ENCODE measurements at regions not wholly inside any gene's neighbourhood (a gene's known extent, or its start where the extent isn't known, plus 50 kb on each side); places are given as distances from the start of the nearest gene placed in this dataset.

- WGBS, 2 donors, result 53 to 73% methylated on average over 2 of the region's 2 CpGs
- DNase-seq, result no peak
These were observed 1950.7 kb upstream of the IGFBP7 start for GRCh38 chr4:59060895-59061294.

GRCh38 chr4:59063015-59063720 is 1953.0 kb upstream of the IGFBP7 start:
- TF ChIP-seq POLR2AphosphoS5 (IDR thresholded peaks at IDR 0.05), result no peak
- no peak for TF ChIP-seq EP300 (IDR thresholded peaks at IDR 0.05)
- TF ChIP-seq CTCF (IDR thresholded peaks at IDR 0.05), result no peak
- no peak for TF ChIP-seq POLR2A (IDR thresholded peaks at IDR 0.05)
- DNase-seq, result no peak
- H3K4me1 ChIP-seq, result no peaks in the 10 kb centered on the region
- no peak overlapping the region for H3K4me3 ChIP-seq
- peaks cover 0 to 7% (median 0%) of the 10 kb centered on the region in 4 donors for H3K9me3 ChIP-seq
- H3K36me3 ChIP-seq, result no peaks in the 10 kb centered on the region
- WGBS, 2 donors, result 75 to 77% methylated on average over 4 of the region's 4 CpGs
- ATAC-seq (ENCODE audit: low FRiP score in 2 of 2), result no peak
- H3K27me3 ChIP-seq, result no peaks in the 10 kb centered on the region
- no peak overlapping the region for H3K27ac ChIP-seq

More at GRCh38 chr4:59060895-59061294, 1950.7 kb upstream of the IGFBP7 start:
- ATAC-seq (ENCODE audit: low FRiP score in 2 of 2), result no peak
- TF ChIP-seq EP300 (IDR thresholded peaks at IDR 0.05) (no peak), POLR2AphosphoS5 (IDR thresholded peaks at IDR 0.05) (no peak), POLR2A (IDR thresholded peaks at IDR 0.05) (no peak), CTCF (IDR thresholded peaks at IDR 0.05) (no peak)
- H3K4me3 ChIP-seq, result no peak overlapping the region
- H3K36me3 ChIP-seq, result no peaks in the 10 kb centered on the region
- H3K9me3 ChIP-seq, result peaks cover 0 to 7% (median 0%) of the 10 kb centered on the region in 4 donors
- H3K27me3 ChIP-seq, result no peaks in the 10 kb centered on the region
- H3K27ac ChIP-seq, result no peak overlapping the region
- H3K4me1 ChIP-seq, result no peaks in the 10 kb centered on the region

GRCh38 chr4:59068722-59069418 is 1958.7 kb upstream of the IGFBP7 start:
- no peak for ATAC-seq (ENCODE audit: low FRiP score in 2 of 2)
- TF ChIP-seq EP300 (IDR thresholded peaks at IDR 0.05), result no peak
- TF ChIP-seq POLR2A (IDR thresholded peaks at IDR 0.05), result no peak
- TF ChIP-seq CTCF (IDR thresholded peaks at IDR 0.05), result no peak
- TF ChIP-seq POLR2AphosphoS5 (IDR thresholded peaks at IDR 0.05), result no peak
- H3K9me3 ChIP-seq, result no peaks in the 10 kb centered on the region
- H3K27me3 ChIP-seq, result no peaks in the 10 kb centered on the region
- DNase-seq, result no peak
- H3K4me1 ChIP-seq, result no peaks in the 10 kb centered on the region
- H3K36me3 ChIP-seq, result no peaks in the 10 kb centered on the region
- H3K4me3 ChIP-seq, result no peak overlapping the region
- 51 to 52% methylated on average over 7 of the region's 7 CpGs for WGBS, 2 donors
- H3K27ac ChIP-seq, result no peak overlapping the region

- Histone ChIP-seq H3K36me3 (no peaks in the 10 kb centered on the region), H3K9me3 (no peaks in the 10 kb centered on the region), H3K27ac (no peak overlapping the region), H3K4me3 (no peak overlapping the region), H3K27me3 (no peaks in the 10 kb centered on the region), H3K4me1 (no peaks in the 10 kb centered on the region)
- 67 to 85% methylated on average over 3 of the region's 3 CpGs for WGBS, 2 donors
- DNase-seq (no peak), ATAC-seq (ENCODE audit: low FRiP score in 2 of 2) (no peak)
- no peak for TF ChIP-seq CTCF (IDR thresholded peaks at IDR 0.05)
- no peak for TF ChIP-seq POLR2AphosphoS5 (IDR thresholded peaks at IDR 0.05)
- TF ChIP-seq EP300 (IDR thresholded peaks at IDR 0.05), result no peak
- no peak for TF ChIP-seq POLR2A (IDR thresholded peaks at IDR 0.05)
These were observed 1976.2 kb upstream of the IGFBP7 start for GRCh38 chr4:59086410-59086809.

Data from upper lobe of left lung (tissue), 6 donors.